ENCODE measurements at regions not wholly inside any gene's neighbourhood (a gene's known extent, or its start where the extent isn't known, plus 50 kb on each side); places are given as distances from the start of the nearest gene placed in this dataset.

- WGBS, 2 donors, result 92 to 95% methylated on average over 1 of the region's 1 CpG
- Histone ChIP-seq H3K36me3 (no peaks in the 10 kb centered on the region), H3K27ac (no peak overlapping the region), H3K4me1 (no peaks in the 10 kb centered on the region), H3K27me3 (no peaks in the 10 kb centered on the region), H3K4me3 (replicated peaks in 1 of 3) (no peak overlapping the region), H3K9me3 (no peaks in the 10 kb centered on the region)
- no peak for DNase-seq
- TF ChIP-seq POLR2A (IDR thresholded peaks at IDR 0.05), result no peak
- TF ChIP-seq, protein P1, sequence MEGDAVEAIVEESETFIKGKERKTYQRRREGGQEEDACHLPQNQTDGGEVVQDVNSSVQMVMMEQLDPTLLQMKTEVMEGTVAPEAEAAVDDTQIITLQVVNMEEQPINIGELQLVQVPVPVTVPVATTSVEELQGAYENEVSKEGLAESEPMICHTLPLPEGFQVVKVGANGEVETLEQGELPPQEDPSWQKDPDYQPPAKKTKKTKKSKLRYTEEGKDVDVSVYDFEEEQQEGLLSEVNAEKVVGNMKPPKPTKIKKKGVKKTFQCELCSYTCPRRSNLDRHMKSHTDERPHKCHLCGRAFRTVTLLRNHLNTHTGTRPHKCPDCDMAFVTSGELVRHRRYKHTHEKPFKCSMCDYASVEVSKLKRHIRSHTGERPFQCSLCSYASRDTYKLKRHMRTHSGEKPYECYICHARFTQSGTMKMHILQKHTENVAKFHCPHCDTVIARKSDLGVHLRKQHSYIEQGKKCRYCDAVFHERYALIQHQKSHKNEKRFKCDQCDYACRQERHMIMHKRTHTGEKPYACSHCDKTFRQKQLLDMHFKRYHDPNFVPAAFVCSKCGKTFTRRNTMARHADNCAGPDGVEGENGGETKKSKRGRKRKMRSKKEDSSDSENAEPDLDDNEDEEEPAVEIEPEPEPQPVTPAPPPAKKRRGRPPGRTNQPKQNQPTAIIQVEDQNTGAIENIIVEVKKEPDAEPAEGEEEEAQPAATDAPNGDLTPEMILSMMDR (IDR thresholded peaks at IDR 0.05), result no peak
- intact Hi-C loops (cut with DNase I), result no loop called here
Observed at GRCh38 chr10:27439101-27439500, 65.0 kb upstream of the RAB18 start.

DNA sequence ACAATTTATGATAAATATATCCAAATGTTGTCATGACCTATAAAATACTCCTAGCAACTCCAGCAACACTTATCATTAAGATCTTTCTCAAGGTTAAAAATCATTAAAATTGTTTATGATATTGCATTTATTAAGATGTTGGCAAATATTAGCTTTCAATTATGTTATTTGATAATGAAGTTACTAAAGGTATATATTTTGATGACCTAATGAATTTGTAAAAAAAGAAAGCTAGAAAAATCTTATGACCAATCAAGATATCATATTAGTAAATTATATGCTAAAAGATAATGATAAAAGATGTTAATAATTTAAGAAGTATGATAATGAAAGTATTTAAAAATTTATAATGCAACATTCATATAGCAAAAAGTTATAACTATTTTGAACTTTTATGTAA lies 66.3 kb upstream of the RAB18 start:
- no peak for TF ChIP-seq POLR2A (IDR thresholded peaks at IDR 0.05)
- TF ChIP-seq, protein P1 (IDR thresholded peaks at IDR 0.05), result no peak
- intact Hi-C loops (cut with DNase I), result no loop called here
- Histone ChIP-seq H3K36me3 (no peaks in the 10 kb centered on the region), H3K27me3 (no peaks in the 10 kb centered on the region), H3K4me1 (no peaks in the 10 kb centered on the region), H3K27ac (no peak overlapping the region), H3K4me3 (replicated peaks in 1 of 3) (no peak overlapping the region), H3K9me3 (no peaks in the 10 kb centered on the region)
- DNase-seq, result no peak

- no peaks in the 10 kb centered on the region for H3K36me3 ChIP-seq
- no peak for DNase-seq
- no peak overlapping the region for H3K27ac ChIP-seq
- TF ChIP-seq, protein P1 (IDR thresholded peaks at IDR 0.05), result no peak
- TF ChIP-seq POLR2A (IDR thresholded peaks at IDR 0.05), result no peak
- H3K4me1 ChIP-seq, result no peaks in the 10 kb centered on the region
- 82 to 96% methylated on average over 8 of the region's 8 CpGs for WGBS, 2 donors
- H3K9me3 ChIP-seq, result no peaks in the 10 kb centered on the region
- intact Hi-C loops (cut with DNase I), result no loop called here
- H3K27me3 ChIP-seq, result no peaks in the 10 kb centered on the region
- H3K4me3 ChIP-seq (replicated peaks in 1 of 3), result no peak overlapping the region
Observed at GRCh38 chr10:27436710-27437109, 67.4 kb upstream of the RAB18 start.

DNA sequence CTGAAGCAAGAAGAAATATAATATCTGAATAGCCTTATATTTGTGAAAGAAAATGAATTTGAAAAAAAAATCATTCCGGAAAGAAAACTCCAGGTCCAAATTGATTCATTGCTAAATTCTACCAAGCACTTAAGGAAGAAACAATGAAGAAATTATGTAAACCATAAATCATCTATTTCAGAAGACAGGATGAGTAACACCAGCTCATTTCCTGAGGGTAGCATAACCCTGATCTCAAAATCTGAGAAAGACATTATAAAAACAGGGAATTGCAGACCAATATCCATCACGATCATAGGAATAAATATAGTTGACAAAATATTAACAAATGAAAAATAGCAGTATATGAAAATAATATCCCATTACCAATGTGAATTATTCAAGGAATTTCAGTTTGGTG lies 70.1 kb upstream of the RAB18 start:
- WGBS, 2 donors, result 89 to 91% methylated on average over 2 of the region's 2 CpGs
- intact Hi-C loops (cut with DNase I), result no loop called here

DNA sequence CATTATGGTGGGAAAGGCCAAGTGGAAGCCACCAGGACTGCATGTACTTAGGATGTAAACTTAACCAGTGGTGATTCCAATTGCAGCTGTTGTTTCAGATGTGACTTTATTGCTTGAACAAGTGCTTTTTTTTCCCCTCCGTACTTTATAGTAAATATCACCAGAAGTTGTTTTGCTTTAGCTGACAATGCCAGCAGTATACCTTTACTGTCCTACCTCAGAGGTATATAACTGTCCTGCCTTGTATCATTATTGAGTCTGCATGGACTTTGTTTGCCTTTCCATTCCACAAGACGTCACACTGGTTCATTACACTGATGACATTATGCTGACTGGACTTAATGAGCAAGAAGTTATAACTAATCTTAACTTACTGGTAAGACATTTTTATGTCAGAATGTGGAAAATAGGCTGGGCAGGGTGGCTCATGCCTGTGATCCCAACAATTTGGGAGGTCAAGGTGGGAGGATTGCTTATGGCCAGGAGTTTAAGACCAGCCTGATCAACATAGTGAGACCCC lies 77.1 kb upstream of the RAB18 start:
- Histone ChIP-seq H3K4me3 (replicated peaks in 1 of 3) (no peak overlapping the region), H3K9me3 (no peaks in the 10 kb centered on the region), H3K36me3 (no peaks in the 10 kb centered on the region), H3K4me1 (no peaks in the 10 kb centered on the region), H3K27ac (no peak overlapping the region), H3K27me3 (no peaks in the 10 kb centered on the region)
- TF ChIP-seq, protein P1 (IDR thresholded peaks at IDR 0.05), result no peak
- no peak for TF ChIP-seq POLR2A (IDR thresholded peaks at IDR 0.05)
- intact Hi-C loops (cut with DNase I), result no loop called here
- 73 to 78% methylated on average over 2 of the region's 2 CpGs for WGBS, 2 donors
- DNase-seq, result no peak

More for the DNA sequence above, 70.1 kb upstream of the RAB18 start:
- Histone ChIP-seq H3K4me3 (replicated peaks in 1 of 3) (no peak overlapping the region), H3K9me3 (no peaks in the 10 kb centered on the region), H3K4me1 (no peaks in the 10 kb centered on the region), H3K36me3 (no peaks in the 10 kb centered on the region), H3K27ac (no peak overlapping the region), H3K27me3 (no peaks in the 10 kb centered on the region)
- TF ChIP-seq, protein P1 (IDR thresholded peaks at IDR 0.05), result no peak
- TF ChIP-seq POLR2A (IDR thresholded peaks at IDR 0.05), result no peak
- DNase-seq, result no peak
